ENCODE measurements at regions not wholly inside any gene's neighbourhood (a gene's known extent, or its start where the extent isn't known, plus 50 kb on each side); places are given as distances from the start of the nearest gene placed in this dataset.
"Not testable (repeated sequence)": the region's sequence is repeated elsewhere in the genome, so short reads cannot be mapped to it uniquely, and the experiment has no call there.

- BruUV-seq (replicated peaks): no TSS peak
- ATAC-seq: no peak
- POLR2A ChIA-PET: no interaction called here
- intact Hi-C loops (cut with micrococcal nuclease): no loop called here
- H3K9me3 ChIP-seq (ENCODE audit: control insufficient read depth in 1 of 2, insufficient read depth in 1 of 2, low read depth in 1 of 2, low read length in 2 of 2): no peaks in the 10 kb centered on the region
- RAD21 ChIA-PET (ENCODE audit: low non-redundant PET in 1 of 2, low total read pairs in 2 of 2, uncharacterized antibody in 2 of 2, unreplicated experiment in 2 of 2): interaction anchor here in 1 of 2 experiments (0.6 kb wide), 1 partner anchor 1899 kb away, joined by 4 read pairs; no protein-coding TSS in a partner anchor
- no peak overlapping the region for H3K9ac ChIP-seq (ENCODE audit: low read length)
- no peak overlapping the region for H2AFZ ChIP-seq (ENCODE audit: low read depth, low read length, poor library complexity, severe bottlenecking)
- no peak overlapping the region for H3K4me2 ChIP-seq (ENCODE audit: low read length)
- H3K27ac ChIP-seq (ENCODE audit: low read depth, low read length): no peak overlapping the region
- no peak overlapping the region for H3K4me3 ChIP-seq (replicated peaks in 1 of 2; ENCODE audit: low read depth in 1 of 2, low read length in 2 of 2)
- TF ChIP-seq ELF1 (IDR thresholded peaks at IDR 0.05; ENCODE audit: borderline replicate concordance, low read depth) (no peak), SRF (IDR thresholded peaks at IDR 0.05; ENCODE audit: low read depth) (no peak), POLR2A (IDR thresholded peaks at IDR 0.05; ENCODE audit: borderline replicate concordance, extremely low read depth, insufficient read depth, insufficient read length) (no peak), ZNF274 (IDR thresholded peaks at IDR 0.05; ENCODE audit: low read depth, low read length) (no peak), CBX3 (IDR thresholded peaks at IDR 0.05; ENCODE audit: low read depth) (no peak), EZH2 (IDR thresholded peaks at IDR 0.05) (no peak), EZH2phosphoT487 (IDR thresholded peaks at IDR 0.05; ENCODE audit: borderline replicate concordance) (no peak), POLR2AphosphoS5 (IDR thresholded peaks at IDR 0.05; ENCODE audit: low read depth, low read length) (no peak), TCF7L2 (IDR thresholded peaks at IDR 0.05; ENCODE audit: borderline replicate concordance, extremely low read depth, insufficient read depth, insufficient read length) (no peak), EGR1 (IDR thresholded peaks at IDR 0.05; ENCODE audit: low read depth) (no peak), SIN3A (IDR thresholded peaks at IDR 0.05; ENCODE audit: low read depth) (no peak), RAD21 (IDR thresholded peaks at IDR 0.05; ENCODE audit: low read depth) (no peak), FOSL1 (IDR thresholded peaks at IDR 0.05; ENCODE audit: low read depth) (no peak), CEBPB (IDR thresholded peaks at IDR 0.05; ENCODE audit: low read depth) (no peak), JUND (IDR thresholded peaks at IDR 0.05) (no peak), SP1 (IDR thresholded peaks at IDR 0.05; ENCODE audit: low read depth) (no peak), ZFX (IDR thresholded peaks at IDR 0.05) (no peak)
- TF ChIP-seq, protein P1, sequence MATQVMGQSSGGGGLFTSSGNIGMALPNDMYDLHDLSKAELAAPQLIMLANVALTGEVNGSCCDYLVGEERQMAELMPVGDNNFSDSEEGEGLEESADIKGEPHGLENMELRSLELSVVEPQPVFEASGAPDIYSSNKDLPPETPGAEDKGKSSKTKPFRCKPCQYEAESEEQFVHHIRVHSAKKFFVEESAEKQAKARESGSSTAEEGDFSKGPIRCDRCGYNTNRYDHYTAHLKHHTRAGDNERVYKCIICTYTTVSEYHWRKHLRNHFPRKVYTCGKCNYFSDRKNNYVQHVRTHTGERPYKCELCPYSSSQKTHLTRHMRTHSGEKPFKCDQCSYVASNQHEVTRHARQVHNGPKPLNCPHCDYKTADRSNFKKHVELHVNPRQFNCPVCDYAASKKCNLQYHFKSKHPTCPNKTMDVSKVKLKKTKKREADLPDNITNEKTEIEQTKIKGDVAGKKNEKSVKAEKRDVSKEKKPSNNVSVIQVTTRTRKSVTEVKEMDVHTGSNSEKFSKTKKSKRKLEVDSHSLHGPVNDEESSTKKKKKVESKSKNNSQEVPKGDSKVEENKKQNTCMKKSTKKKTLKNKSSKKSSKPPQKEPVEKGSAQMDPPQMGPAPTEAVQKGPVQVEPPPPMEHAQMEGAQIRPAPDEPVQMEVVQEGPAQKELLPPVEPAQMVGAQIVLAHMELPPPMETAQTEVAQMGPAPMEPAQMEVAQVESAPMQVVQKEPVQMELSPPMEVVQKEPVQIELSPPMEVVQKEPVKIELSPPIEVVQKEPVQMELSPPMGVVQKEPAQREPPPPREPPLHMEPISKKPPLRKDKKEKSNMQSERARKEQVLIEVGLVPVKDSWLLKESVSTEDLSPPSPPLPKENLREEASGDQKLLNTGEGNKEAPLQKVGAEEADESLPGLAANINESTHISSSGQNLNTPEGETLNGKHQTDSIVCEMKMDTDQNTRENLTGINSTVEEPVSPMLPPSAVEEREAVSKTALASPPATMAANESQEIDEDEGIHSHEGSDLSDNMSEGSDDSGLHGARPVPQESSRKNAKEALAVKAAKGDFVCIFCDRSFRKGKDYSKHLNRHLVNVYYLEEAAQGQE (IDR thresholded peaks at IDR 0.05; ENCODE audit: low read depth): no peak
- TF ChIP-seq, protein P2, sequence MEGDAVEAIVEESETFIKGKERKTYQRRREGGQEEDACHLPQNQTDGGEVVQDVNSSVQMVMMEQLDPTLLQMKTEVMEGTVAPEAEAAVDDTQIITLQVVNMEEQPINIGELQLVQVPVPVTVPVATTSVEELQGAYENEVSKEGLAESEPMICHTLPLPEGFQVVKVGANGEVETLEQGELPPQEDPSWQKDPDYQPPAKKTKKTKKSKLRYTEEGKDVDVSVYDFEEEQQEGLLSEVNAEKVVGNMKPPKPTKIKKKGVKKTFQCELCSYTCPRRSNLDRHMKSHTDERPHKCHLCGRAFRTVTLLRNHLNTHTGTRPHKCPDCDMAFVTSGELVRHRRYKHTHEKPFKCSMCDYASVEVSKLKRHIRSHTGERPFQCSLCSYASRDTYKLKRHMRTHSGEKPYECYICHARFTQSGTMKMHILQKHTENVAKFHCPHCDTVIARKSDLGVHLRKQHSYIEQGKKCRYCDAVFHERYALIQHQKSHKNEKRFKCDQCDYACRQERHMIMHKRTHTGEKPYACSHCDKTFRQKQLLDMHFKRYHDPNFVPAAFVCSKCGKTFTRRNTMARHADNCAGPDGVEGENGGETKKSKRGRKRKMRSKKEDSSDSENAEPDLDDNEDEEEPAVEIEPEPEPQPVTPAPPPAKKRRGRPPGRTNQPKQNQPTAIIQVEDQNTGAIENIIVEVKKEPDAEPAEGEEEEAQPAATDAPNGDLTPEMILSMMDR (IDR thresholded peaks at IDR 0.05 in 2 of 3, conservative IDR thresholded peaks at IDR 0.05 in 1 of 3; ENCODE audit: borderline replicate concordance in 1 of 3, insufficient read depth in 1 of 3, low read depth in 2 of 3, low read length in 2 of 3): no peak
- TF ChIP-seq, protein P3, sequence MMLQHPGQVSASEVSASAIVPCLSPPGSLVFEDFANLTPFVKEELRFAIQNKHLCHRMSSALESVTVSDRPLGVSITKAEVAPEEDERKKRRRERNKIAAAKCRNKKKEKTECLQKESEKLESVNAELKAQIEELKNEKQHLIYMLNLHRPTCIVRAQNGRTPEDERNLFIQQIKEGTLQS (IDR thresholded peaks at IDR 0.05): no peak
- no peaks in the 10 kb centered on the region for H4K20me1 ChIP-seq (ENCODE audit: insufficient read depth)
- H3K79me2 ChIP-seq (ENCODE audit: insufficient read depth, low read length): no peaks in the 10 kb centered on the region
- peaks cover 0 to 15% of the 10 kb centered on the region in 2 experiments; a peak in 2 of 4 replicates for H3K4me1 ChIP-seq (ENCODE audit: control insufficient read depth in 1 of 2, insufficient read depth in 2 of 2, low read length in 2 of 2)
- H3K9me2 ChIP-seq (ENCODE audit: insufficient read depth): 0 out of 2 replicates have a peak, but pooled peaks cover 3% of the 10 kb centered on the region
- H3K27me3 ChIP-seq (ENCODE audit: insufficient read depth, low read length): no peaks in the 10 kb centered on the region
- no peaks in the 10 kb centered on the region for H3K36me3 ChIP-seq (ENCODE audit: control insufficient read depth in 1 of 2, insufficient read depth in 2 of 2, low read length in 2 of 2)
- DNase-seq (ENCODE audit: low read depth, low spot score): no peak
- CTCF ChIA-PET: no interaction called here
These were observed 1646.7 kb upstream of the B3GALT2 start for GRCh38 chr1:194833111-194833510.

- H3K27ac ChIP-seq (ENCODE audit: low read depth, low read length); H3K79me2 ChIP-seq (ENCODE audit: insufficient read depth, low read length); H3K9me3 ChIP-seq (ENCODE audit: control insufficient read depth in 1 of 2, insufficient read depth in 1 of 2, low read depth in 1 of 2, low read length in 2 of 2); DNase-seq (ENCODE audit: low read depth, low spot score); H3K36me3 ChIP-seq (ENCODE audit: control insufficient read depth in 1 of 2, insufficient read depth in 2 of 2, low read length in 2 of 2); H3K4me3 ChIP-seq (replicated peaks in 1 of 2; ENCODE audit: low read depth in 1 of 2, low read length in 2 of 2); ATAC-seq; CTCF ChIA-PET; POLR2A ChIA-PET; H3K9me2 ChIP-seq (ENCODE audit: insufficient read depth); H4K20me1 ChIP-seq (ENCODE audit: insufficient read depth); H3K9ac ChIP-seq (ENCODE audit: low read length); RAD21 ChIA-PET (ENCODE audit: low non-redundant PET in 1 of 2, low total read pairs in 2 of 2, uncharacterized antibody in 2 of 2, unreplicated experiment in 2 of 2); H3K27me3 ChIP-seq (ENCODE audit: insufficient read depth, low read length); H2AFZ ChIP-seq (ENCODE audit: low read depth, low read length, poor library complexity, severe bottlenecking); BruUV-seq (replicated peaks); intact Hi-C loops (cut with micrococcal nuclease): not testable (repeated sequence)
- H3K4me1 ChIP-seq (ENCODE audit: control insufficient read depth in 1 of 2, insufficient read depth in 2 of 2, low read length in 2 of 2): peaks cover 0 to 15% of the 10 kb centered on the region in 2 experiments; a peak in 2 of 4 replicates
- H3K4me2 ChIP-seq (ENCODE audit: low read length): peak overlapping the region; percentile 25; the same call in 1 of the 2 replicates
These were observed 1645.2 kb upstream of the B3GALT2 start for GRCh38 chr1:194831595-194831994.

Data from HCT116 (cell line).